Suprapubic skin (tissue), 4 donors: ENCODE measurements at regions not wholly inside any gene's neighbourhood (a gene's known extent, or its start where the extent isn't known, plus 50 kb on each side); places are given as distances from the start of the nearest gene placed in this dataset.

Experiments used
- DNase-seq, 2 donors: peaks; one replicate each; pipeline ENCODE4 v3.0.0-alpha.2; 2019; ENCODE audit warnings: low spot score in 2 of 2
- H3K27ac ChIP-seq: fragments of 200-600 bp; sonication (generic); one replicate; pipeline ENCODE4 v1.5.1; 2019
- H3K27me3 ChIP-seq: fragments of 200-600 bp; sonication (generic); one replicate; pipeline ENCODE4 v1.5.1; 2019
- H3K36me3 ChIP-seq: fragments of 200-600 bp; sonication (generic); one replicate; pipeline ENCODE4 v1.5.1; 2019
- H3K4me1 ChIP-seq: fragments of 200-600 bp; sonication (generic); one replicate; pipeline ENCODE4 v1.5.1; 2019
- H3K4me3 ChIP-seq: fragments of 200-600 bp; sonication (generic); one replicate; pipeline ENCODE4 v1.5.1; 2019; ENCODE audit warnings: mild to moderate bottlenecking
- H3K9me3 ChIP-seq: fragments of 200-600 bp; sonication (generic); one replicate; pipeline ENCODE4 v1.5.1; 2019
- CTCF ChIP-seq, 2 donors: fragments of 200-600 bp in 1 of 2; fragments of 450-650 bp in 1 of 2; sonication (generic) in 1 of 2; IDR thresholded peaks; one replicate each; pipeline ENCODE4 v1.5.1; 2016 to 2019; ENCODE audit warnings: antibody characterized with exemption in 2 of 2, mild to moderate bottlenecking in 1 of 2, moderate library complexity in 1 of 2
- EP300 ChIP-seq: sonication (generic); formaldehyde crosslinking; IDR thresholded peaks from one replicate; pipeline ENCODE4 v1.6.1; 2017; ENCODE audit warnings: antibody characterized with exemption
- POLR2A ChIP-seq, 2 donors: fragments of 450-650 bp; IDR thresholded peaks; one replicate each; pipeline ENCODE4 v1.6.1; 2017; ENCODE audit warnings: antibody characterized with exemption in 2 of 2, mild to moderate bottlenecking in 2 of 2, moderate library complexity in 2 of 2
- POLR2AphosphoS5 ChIP-seq, 3 donors: sonication (generic); formaldehyde crosslinking; IDR thresholded peaks; one replicate each; pipeline ENCODE4 v1.6.1; 2017; ENCODE audit warnings: antibody characterized with exemption in 3 of 3
- WGBS: methylation state at CpG from one replicate; pipeline ENCODE4 v1.1.5; 2018; 5-methylcytosine and 5-hydroxymethylcytosine counted together

GRCh38 chr22:48367731-48368130, 1459.9 kb downstream of the BRD1 start:
- 86% methylated on average over 10 of the region's 12 CpGs for WGBS
- peak in 1 of 2 donors; percentile 61 for DNase-seq
- Histone ChIP-seq H3K4me1 (peaks cover 8% of the 10 kb centered on the region), H3K27me3 (no peaks in the 10 kb centered on the region), H3K36me3 (no peaks in the 10 kb centered on the region), H3K27ac (no peak overlapping the region), H3K4me3 (no peak overlapping the region), H3K9me3 (no peaks in the 10 kb centered on the region)
- TF ChIP-seq POLR2A (IDR thresholded peaks at IDR 0.05) (no peak), CTCF (IDR thresholded peaks at IDR 0.05) (no peak), EP300 (no peak), POLR2AphosphoS5 (IDR thresholded peaks at IDR 0.05) (no peak)

GRCh38 chr22:48366591-48366990, 1461.1 kb downstream of the BRD1 start:
- peak in 1 of 2 donors; percentile 68 for DNase-seq
- TF ChIP-seq EP300, result no peak
- TF ChIP-seq POLR2AphosphoS5 (IDR thresholded peaks at IDR 0.05), result no peak
- TF ChIP-seq POLR2A (IDR thresholded peaks at IDR 0.05), result no peak
- no peak for TF ChIP-seq CTCF (IDR thresholded peaks at IDR 0.05)
- H3K4me3 ChIP-seq, result no peak overlapping the region
- H3K27ac ChIP-seq, result no peak overlapping the region
- H3K9me3 ChIP-seq, result no peaks in the 10 kb centered on the region
- no peaks in the 10 kb centered on the region for H3K36me3 ChIP-seq
- WGBS, result 100% methylated on average over 2 of the region's 9 CpGs
- H3K4me1 ChIP-seq, result peaks cover 8% of the 10 kb centered on the region
- no peaks in the 10 kb centered on the region for H3K27me3 ChIP-seq

GRCh38 chr22:48366056-48366455, 1461.6 kb downstream of the BRD1 start:
- no peak overlapping the region for H3K27ac ChIP-seq
- TF ChIP-seq CTCF (IDR thresholded peaks at IDR 0.05), result no peak
- no peak for TF ChIP-seq POLR2A (IDR thresholded peaks at IDR 0.05)
- no peak for TF ChIP-seq POLR2AphosphoS5 (IDR thresholded peaks at IDR 0.05)
- WGBS, result 90% methylated on average over 8 of the region's 8 CpGs
- H3K9me3 ChIP-seq, result no peaks in the 10 kb centered on the region
- H3K27me3 ChIP-seq, result no peaks in the 10 kb centered on the region
- H3K4me3 ChIP-seq, result no peak overlapping the region
- no peaks in the 10 kb centered on the region for H3K36me3 ChIP-seq
- peaks cover 8% of the 10 kb centered on the region for H3K4me1 ChIP-seq
- DNase-seq, result no peak

GRCh38 chr22:48365386-48365785, 1462.3 kb downstream of the BRD1 start:
- Histone ChIP-seq H3K36me3 (no peaks in the 10 kb centered on the region), H3K27ac (no peak overlapping the region), H3K4me1 (peaks cover 4% of the 10 kb centered on the region), H3K27me3 (no peaks in the 10 kb centered on the region), H3K4me3 (no peak overlapping the region), H3K9me3 (no peaks in the 10 kb centered on the region)
- TF ChIP-seq CTCF (IDR thresholded peaks at IDR 0.05), result no peak
- no peak for TF ChIP-seq EP300
- TF ChIP-seq POLR2A (IDR thresholded peaks at IDR 0.05), result no peak
- no peak for TF ChIP-seq POLR2AphosphoS5 (IDR thresholded peaks at IDR 0.05)
- 88% methylated on average over 4 of the region's 4 CpGs for WGBS
- peak in 1 of 2 donors; percentile 75 for DNase-seq

GRCh38 chr22:48362721-48363404, 1464.8 kb downstream of the BRD1 start:
- peaks cover 12% of the 10 kb centered on the region for H3K27me3 ChIP-seq
- no peak overlapping the region for H3K27ac ChIP-seq
- H3K36me3 ChIP-seq, result no peaks in the 10 kb centered on the region
- no peaks in the 10 kb centered on the region for H3K9me3 ChIP-seq
- peak in 1 of 2 donors; percentile 61 for DNase-seq
- no peaks in the 10 kb centered on the region for H3K4me1 ChIP-seq
- WGBS, result 77% methylated on average over 15 of the region's 15 CpGs
- H3K4me3 ChIP-seq, result no peak overlapping the region
- TF ChIP-seq CTCF (IDR thresholded peaks at IDR 0.05) (no peak), EP300 (no peak), POLR2A (IDR thresholded peaks at IDR 0.05) (no peak), POLR2AphosphoS5 (IDR thresholded peaks at IDR 0.05) (no peak)
